Esophagus muscularis mucosa (tissue), 4 donors: ENCODE measurements at regions not wholly inside any gene's neighbourhood (a gene's known extent, or its start where the extent isn't known, plus 50 kb on each side); places are given as distances from the start of the nearest gene placed in this dataset.
A peak's percentile ranks its signal among the peaks of the same experiment; 100 is the strongest.
"Not testable (repeated sequence)": the region's sequence is repeated elsewhere in the genome, so short reads cannot be mapped to it uniquely, and the experiment has no call there.

Experiments
- DNase-seq: peaks from one replicate; pipeline ENCODE4 v3.0.0-alpha.2; 2017; ENCODE audit errors: extremely low spot score
- H3K27ac ChIP-seq, 4 donors: fragments of 200-600 bp; sonication (generic); replicated peaks in 1 of 4; 1 replicate in 3 of 4; 2 replicates in 1 of 4; pipeline ENCODE4 v1.5.1; 2016 to 2019; ENCODE audit warnings: mild to moderate bottlenecking in 1 of 4
- H3K27me3 ChIP-seq, 4 donors: fragments of 200-600 bp; sonication (generic); one replicate each; pipeline versions ENCODE4 v1.5.1 to v1.6.0; 2016 to 2019
- H3K36me3 ChIP-seq, 4 donors: fragments of 200-600 bp; sonication (generic); one replicate each; pipeline ENCODE4 v1.5.1; 2016 to 2019
- H3K4me1 ChIP-seq, 4 donors: fragments of 200-600 bp; sonication (generic); one replicate each; pipeline ENCODE4 v1.5.1; 2016 to 2019
- H3K4me3 ChIP-seq, 4 donors: fragments of 200-600 bp; sonication (generic); 1 replicate in 2 of 4; 2 replicates in 2 of 4; pipeline ENCODE4 v1.5.1; 2016 to 2019; ENCODE audit warnings: mild to moderate bottlenecking in 4 of 4, moderate library complexity in 1 of 4
- H3K9me3 ChIP-seq, 4 donors: fragments of 200-600 bp; sonication (generic); 1 replicate in 3 of 4; 2 replicates in 1 of 4; pipeline ENCODE4 v1.5.1; 2016 to 2019
- CTCF ChIP-seq, 3 experiments: fragments of 200-600 bp in 2 of 3; fragments of 450-650 bp in 1 of 3; sonication (generic) in 2 of 3; IDR thresholded peaks; one replicate each; pipeline ENCODE4 v1.5.1; 2017 to 2019; ENCODE audit warnings: antibody characterized with exemption in 3 of 3, mild to moderate bottlenecking in 2 of 3, moderate library complexity in 1 of 3
- EP300 ChIP-seq: sonication (generic); formaldehyde crosslinking; IDR thresholded peaks from one replicate; pipeline ENCODE4 v1.6.1; 2017; ENCODE audit warnings: antibody characterized with exemption
- POLR2A ChIP-seq: fragments of 450-650 bp; IDR thresholded peaks from one replicate; pipeline ENCODE4 v1.6.1; 2017; ENCODE audit warnings: antibody characterized with exemption, moderate library complexity, mild to moderate bottlenecking, low read depth
- POLR2AphosphoS5 ChIP-seq, 2 donors: sonication (generic); formaldehyde crosslinking; IDR thresholded peaks; one replicate each; pipeline ENCODE4 v1.6.1; 2017; ENCODE audit warnings: antibody characterized with exemption in 2 of 2
- WGBS: methylation state at CpG from one replicate; pipeline ENCODE4 v1.1.5; 2018; 5-methylcytosine and 5-hydroxymethylcytosine counted together
- intact Hi-C: fragments of 100-400 bp; cut with DNase I; formaldehyde crosslinking; loops from one replicate; pipeline ENCODE4 v1.15.1; 2023

GRCh38 chr1:70719154-70719553, 308.1 kb downstream of the CTH start:
- Histone ChIP-seq H3K27ac (peak overlapping the region in 1 of 4 donors; percentile 44), H3K9me3 (no peaks in the 10 kb centered on the region), H3K36me3 (no peaks in the 10 kb centered on the region), H3K4me3 (no peak overlapping the region), H3K27me3 (no peaks in the 10 kb centered on the region), H3K4me1 (peaks cover 2 to 39% (median 25%) of the 10 kb centered on the region in 4 donors)
- 35% methylated on average over 2 of the region's 2 CpGs for WGBS
- TF ChIP-seq CTCF (IDR thresholded peaks at IDR 0.05) (no peak), POLR2A (no peak), EP300 (no peak), POLR2AphosphoS5 (IDR thresholded peaks at IDR 0.05) (no peak)
- intact Hi-C loops: no loop called here
- DNase-seq: no peak

- Histone ChIP-seq H3K27me3 (no peaks in the 10 kb centered on the region), H3K9me3 (peaks cover 0 to 8% (median 0%) of the 10 kb centered on the region in 4 donors), H3K36me3 (no peaks in the 10 kb centered on the region), H3K4me1 (peaks cover 2 to 30% (median 25%) of the 10 kb centered on the region in 4 donors), H3K27ac (no peak overlapping the region), H3K4me3 (no peak overlapping the region)
- TF ChIP-seq POLR2A (no peak), CTCF (IDR thresholded peaks at IDR 0.05) (no peak), EP300 (no peak), POLR2AphosphoS5 (IDR thresholded peaks at IDR 0.05) (no peak)
- WGBS: 63% methylated on average over 1 of the region's 1 CpG
- DNase-seq: no peak
- intact Hi-C loops: no loop called here
Measured at GRCh38 chr1:70720109-70720508, 309.0 kb downstream of the CTH start.

GRCh38 chr1:70720521-70720920, 309.5 kb downstream of the CTH start:
- no peaks in the 10 kb centered on the region for H3K27me3 ChIP-seq
- no peak overlapping the region for H3K27ac ChIP-seq
- TF ChIP-seq EP300 (no peak), POLR2AphosphoS5 (IDR thresholded peaks at IDR 0.05) (no peak), POLR2A (no peak), CTCF (IDR thresholded peaks at IDR 0.05) (no peak)
- no peak overlapping the region for H3K4me3 ChIP-seq
- intact Hi-C loops: no loop called here
- no peak for DNase-seq
- no peaks in the 10 kb centered on the region for H3K36me3 ChIP-seq
- peaks cover 2 to 30% (median 25%) of the 10 kb centered on the region in 4 donors for H3K4me1 ChIP-seq
- H3K9me3 ChIP-seq: peaks cover 0 to 13% (median under 1%) of the 10 kb centered on the region in 4 donors
- 75% methylated on average over 1 of the region's 1 CpG for WGBS

- H3K27me3 ChIP-seq: no peaks in the 10 kb centered on the region
- peaks cover 0 to 23% (median 8%) of the 10 kb centered on the region in 4 donors for H3K9me3 ChIP-seq
- no peak overlapping the region for H3K27ac ChIP-seq
- TF ChIP-seq EP300 (no peak), POLR2AphosphoS5 (IDR thresholded peaks at IDR 0.05) (no peak), POLR2A (no peak), CTCF (IDR thresholded peaks at IDR 0.05) (no peak)
- intact Hi-C loops: no loop called here
- DNase-seq: no peak
- WGBS: 41% methylated on average over 2 of the region's 6 CpGs
- no peaks in the 10 kb centered on the region for H3K4me1 ChIP-seq
- no peak overlapping the region for H3K4me3 ChIP-seq
- no peaks in the 10 kb centered on the region for H3K36me3 ChIP-seq
Measured at GRCh38 chr1:70727886-70728489, 316.9 kb downstream of the CTH start.

GRCh38 chr1:70736518-70736917, 311.1 kb downstream of the PTGER3 start:
- H3K27me3 ChIP-seq, H3K4me1 ChIP-seq, H3K4me3 ChIP-seq, H3K9me3 ChIP-seq, DNase-seq, intact Hi-C loops, H3K36me3 ChIP-seq, H3K27ac ChIP-seq: not testable (repeated sequence)
- WGBS: 87% methylated on average over 6 of the region's 6 CpGs
